ENCODE measurements at regions not wholly inside any gene's neighbourhood (a gene's known extent, or its start where the extent isn't known, plus 50 kb on each side); places are given as distances from the start of the nearest gene placed in this dataset.

- TF ChIP-seq CTCF (IDR thresholded peaks at IDR 0.05; ENCODE audit: insufficient read depth, low read depth, low read length) (no peak), EZH2 (IDR thresholded peaks at IDR 0.05; ENCODE audit: insufficient read depth, low read length) (no peak)
Observed at GRCh38 chr10:4262449-4262848, 477.4 kb upstream of the KLF6 start.
